ENCODE measurements at regions not wholly inside any gene's neighbourhood (a gene's known extent, or its start where the extent isn't known, plus 50 kb on each side); places are given as distances from the start of the nearest gene placed in this dataset.

DNA sequence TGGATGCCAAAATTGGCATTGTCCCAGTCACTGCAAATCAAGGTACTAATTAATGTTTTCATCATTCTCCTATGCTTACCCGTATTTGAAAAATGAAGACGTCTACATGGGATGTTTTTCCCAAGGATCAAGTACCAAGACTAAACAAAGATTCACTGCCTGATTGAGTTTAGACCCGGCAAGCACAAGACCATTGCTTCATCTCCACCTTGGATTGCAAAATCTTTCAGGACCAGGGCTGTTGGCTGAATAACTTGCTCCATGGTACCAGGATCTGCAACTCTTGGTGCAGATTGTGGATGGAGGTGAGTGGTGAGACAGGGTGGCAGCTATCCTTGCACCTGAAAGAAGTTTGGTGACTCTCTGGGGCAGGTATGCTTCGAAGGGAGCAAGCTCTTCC lies 122.5 kb upstream of the ETS2 start:
- TF ChIP-seq, protein P1, sequence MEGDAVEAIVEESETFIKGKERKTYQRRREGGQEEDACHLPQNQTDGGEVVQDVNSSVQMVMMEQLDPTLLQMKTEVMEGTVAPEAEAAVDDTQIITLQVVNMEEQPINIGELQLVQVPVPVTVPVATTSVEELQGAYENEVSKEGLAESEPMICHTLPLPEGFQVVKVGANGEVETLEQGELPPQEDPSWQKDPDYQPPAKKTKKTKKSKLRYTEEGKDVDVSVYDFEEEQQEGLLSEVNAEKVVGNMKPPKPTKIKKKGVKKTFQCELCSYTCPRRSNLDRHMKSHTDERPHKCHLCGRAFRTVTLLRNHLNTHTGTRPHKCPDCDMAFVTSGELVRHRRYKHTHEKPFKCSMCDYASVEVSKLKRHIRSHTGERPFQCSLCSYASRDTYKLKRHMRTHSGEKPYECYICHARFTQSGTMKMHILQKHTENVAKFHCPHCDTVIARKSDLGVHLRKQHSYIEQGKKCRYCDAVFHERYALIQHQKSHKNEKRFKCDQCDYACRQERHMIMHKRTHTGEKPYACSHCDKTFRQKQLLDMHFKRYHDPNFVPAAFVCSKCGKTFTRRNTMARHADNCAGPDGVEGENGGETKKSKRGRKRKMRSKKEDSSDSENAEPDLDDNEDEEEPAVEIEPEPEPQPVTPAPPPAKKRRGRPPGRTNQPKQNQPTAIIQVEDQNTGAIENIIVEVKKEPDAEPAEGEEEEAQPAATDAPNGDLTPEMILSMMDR (IDR thresholded peaks at IDR 0.05) = no peak
- no peak for TF ChIP-seq ZFX (IDR thresholded peaks at IDR 0.05; ENCODE audit: borderline replicate concordance)
